Mesenchymal stem cell (in vitro differentiated cells and primary cell): ENCODE measurements at regions not wholly inside any gene's neighbourhood (a gene's known extent, or its start where the extent isn't known, plus 50 kb on each side); places are given as distances from the start of the nearest gene placed in this dataset.
"Not testable (repeated sequence)": the region's sequence is repeated elsewhere in the genome, so short reads cannot be mapped to it uniquely, and the experiment has no call there.

Experiments used
- DNase-seq: peaks from one replicate; pipeline ENCODE4 v3.0.0-alpha.2; 2013
- H2AFZ ChIP-seq: one replicate; pipeline ENCODE4 v1.6.1; 2013; ENCODE audit warnings: low read depth, mild to moderate bottlenecking, control low read depth, inconsistent platforms, low read length, moderate library complexity
- H2AK5ac ChIP-seq: 2 replicates; pipeline ENCODE4 v1.6.1; 2013; ENCODE audit warnings: low read length, moderate library complexity, mild to moderate bottlenecking, inconsistent platforms; ENCODE audit not compliant: severe bottlenecking
- H2BK120ac ChIP-seq: one replicate; pipeline ENCODE4 v1.6.1; 2013; ENCODE audit warnings: low read depth, mild to moderate bottlenecking, inconsistent platforms, low read length, moderate library complexity
- H2BK12ac ChIP-seq, 2 experiments: one replicate each; pipeline ENCODE4 v1.6.1; 2013; ENCODE audit warnings: inconsistent platforms in 2 of 2, low read length in 2 of 2, mild to moderate bottlenecking in 2 of 2, moderate library complexity in 2 of 2, control low read depth in 1 of 2
- H2BK15ac ChIP-seq: one replicate; pipeline ENCODE4 v1.6.1; 2013; ENCODE audit warnings: mild to moderate bottlenecking, low read depth, inconsistent platforms; ENCODE audit not compliant: poor library complexity, severe bottlenecking
- H2BK5ac ChIP-seq: 2 replicates; pipeline ENCODE4 v1.6.1; 2013; ENCODE audit warnings: low read depth, mild to moderate bottlenecking, low read length, control low read depth, inconsistent platforms; ENCODE audit not compliant: poor library complexity, severe bottlenecking
- H3K14ac ChIP-seq, 2 experiments: one replicate each; pipeline ENCODE4 v1.6.1; 2013; ENCODE audit warnings: inconsistent platforms in 2 of 2, low read length in 2 of 2, control low read depth in 1 of 2, mild to moderate bottlenecking in 1 of 2, moderate library complexity in 1 of 2
- H3K18ac ChIP-seq, 2 experiments: one replicate each; pipeline ENCODE4 v1.6.1; 2013; ENCODE audit warnings: inconsistent platforms in 2 of 2, low read length in 2 of 2, control low read depth in 1 of 2, low read depth in 1 of 2, mild to moderate bottlenecking in 1 of 2
- H3K23ac ChIP-seq, 2 experiments: one replicate each; pipeline ENCODE4 v1.6.1; 2013; ENCODE audit warnings: inconsistent platforms in 2 of 2, low read length in 2 of 2, mild to moderate bottlenecking in 2 of 2, moderate library complexity in 2 of 2, control low read depth in 1 of 2
- H3K27ac ChIP-seq: 2 replicates; pipeline ENCODE4 v1.5.1; 2013; ENCODE audit warnings: mild to moderate bottlenecking, moderate library complexity, low read length, control low read depth, inconsistent platforms; ENCODE audit not compliant: poor library complexity, severe bottlenecking
- H3K27me3 ChIP-seq, 2 experiments: 2 replicates each; pipeline versions ENCODE4 v1.6.1 to v1.7.0; 2013; ENCODE audit warnings: low read length in 2 of 2, mild to moderate bottlenecking in 2 of 2, moderate library complexity in 2 of 2, control low read depth in 1 of 2, inconsistent platforms in 1 of 2; ENCODE audit not compliant: control insufficient read depth in 1 of 2, insufficient read depth in 1 of 2
- H3K36me3 ChIP-seq, 2 experiments: 2 replicates each; pipeline versions ENCODE4 v1.6.1 to v1.7.0; 2013; ENCODE audit warnings: low read length in 2 of 2, control low read depth in 1 of 2, inconsistent platforms in 1 of 2, low read depth in 1 of 2, mild to moderate bottlenecking in 1 of 2; ENCODE audit not compliant: insufficient read depth in 2 of 2, control insufficient read depth in 1 of 2
- H3K4ac ChIP-seq, 2 experiments: one replicate each; pipeline ENCODE4 v1.6.1; 2013; ENCODE audit warnings: inconsistent platforms in 2 of 2, low read length in 2 of 2, mild to moderate bottlenecking in 2 of 2, moderate library complexity in 2 of 2, control low read depth in 1 of 2, low read depth in 1 of 2
- H3K4me1 ChIP-seq: 2 replicates; pipeline ENCODE4 v1.6.1; 2013; ENCODE audit warnings: low read depth, low read length, control low read depth; ENCODE audit not compliant: control insufficient read depth, insufficient read depth
- H3K4me2 ChIP-seq: 2 replicates; pipeline ENCODE4 v1.6.1; 2013; ENCODE audit warnings: low read length, mild to moderate bottlenecking, inconsistent platforms; ENCODE audit not compliant: poor library complexity, severe bottlenecking
- H3K4me3 ChIP-seq, 2 experiments: 2 replicates each; pipeline versions ENCODE4 v1.5.1 to v1.7.0; 2013; ENCODE audit warnings: low read length in 2 of 2, mild to moderate bottlenecking in 2 of 2, control low read depth in 1 of 2, low read depth in 1 of 2; ENCODE audit not compliant: insufficient read depth in 1 of 2
- H3K79me1 ChIP-seq: replicated peaks from 2 replicates; pipeline ENCODE4 v1.6.1; 2013; ENCODE audit warnings: mild to moderate bottlenecking, control low read depth, low read length, inconsistent platforms; ENCODE audit not compliant: poor library complexity, severe bottlenecking
- H3K9ac ChIP-seq: 2 replicates; pipeline ENCODE4 v1.7.0; 2013; ENCODE audit warnings: mild to moderate bottlenecking, low read length, moderate library complexity
- H3K9me3 ChIP-seq: 2 replicates; pipeline ENCODE4 v1.7.0; 2013; ENCODE audit warnings: mild to moderate bottlenecking, low read length; ENCODE audit not compliant: control insufficient read depth
- H4K8ac ChIP-seq: one replicate; pipeline ENCODE4 v1.6.1; 2013; ENCODE audit warnings: inconsistent platforms, mild to moderate bottlenecking, low read length, moderate library complexity
- H4K91ac ChIP-seq: one replicate; pipeline ENCODE4 v1.6.1; 2013; ENCODE audit warnings: mild to moderate bottlenecking, low read length, inconsistent platforms
- WGBS: methylation state at CpG from one replicate; pipeline ENCODE4 v1.1.7; 2013; ENCODE audit warnings: mixed read lengths; 5-methylcytosine and 5-hydroxymethylcytosine counted together

DNA sequence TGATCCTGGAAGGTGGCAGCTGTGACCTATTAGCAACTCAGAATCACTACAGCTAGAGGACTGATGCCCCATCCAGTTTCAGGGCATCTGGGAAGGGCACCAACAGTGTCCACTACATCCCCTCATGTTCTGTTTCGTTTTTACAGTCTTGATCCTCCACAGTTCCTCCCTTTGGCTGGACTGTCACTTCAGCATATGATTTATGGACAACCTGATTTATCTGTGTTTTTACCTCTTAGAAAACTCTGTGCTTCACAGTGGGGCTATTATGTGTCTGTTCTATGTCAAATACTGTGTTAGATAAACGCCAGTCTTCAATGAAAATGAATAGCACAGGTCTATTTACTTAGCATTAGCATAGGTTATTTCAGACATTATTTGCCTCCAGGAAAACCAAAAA is 63.1 kb upstream of the GRPR start:
- no peak for DNase-seq

DNA sequence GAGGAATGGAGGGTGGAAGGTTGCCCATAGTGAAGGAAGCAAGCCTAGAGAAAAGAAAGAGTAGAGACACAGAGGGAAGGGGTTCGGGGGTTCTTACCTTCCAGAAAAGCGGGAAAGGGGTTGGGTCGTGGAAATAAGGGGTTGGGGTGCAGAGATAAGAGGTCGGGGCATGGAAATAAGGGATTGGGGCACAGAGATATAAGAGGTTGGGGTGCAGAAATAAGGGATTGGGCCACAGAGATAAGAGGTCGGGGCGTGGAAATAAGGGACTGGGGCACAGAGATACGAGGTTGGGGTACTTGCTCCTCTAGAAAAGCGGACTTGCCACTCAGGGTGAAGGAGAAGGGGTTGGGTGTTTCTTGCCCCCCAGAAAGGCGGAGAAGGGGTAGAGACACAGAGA is 74.2 kb upstream of the GRPR start:
- H3K27me3 ChIP-seq, H3K23ac ChIP-seq, H4K8ac ChIP-seq, H2AFZ ChIP-seq, H3K4me3 ChIP-seq, H4K91ac ChIP-seq, H2BK5ac ChIP-seq, H3K4me2 ChIP-seq, H2AK5ac ChIP-seq, H3K79me1 ChIP-seq, H3K36me3 ChIP-seq, H2BK15ac ChIP-seq, H2BK120ac ChIP-seq, H3K27ac ChIP-seq, H3K18ac ChIP-seq, H3K9ac ChIP-seq, H3K4me1 ChIP-seq, H2BK12ac ChIP-seq, DNase-seq, H3K9me3 ChIP-seq, H3K4ac ChIP-seq, H3K14ac ChIP-seq: not testable (repeated sequence)
- WGBS = 82% methylated on average over 7 of the region's 9 CpGs

More for the DNA sequence above, 63.1 kb upstream of the GRPR start:
- H2BK120ac ChIP-seq = no peak overlapping the region
- H3K27me3 ChIP-seq = no peaks in the 10 kb centered on the region
- H2AFZ ChIP-seq = no peak overlapping the region
- no peak overlapping the region for H4K8ac ChIP-seq
- no peak overlapping the region for H3K23ac ChIP-seq
- no peak overlapping the region for H3K18ac ChIP-seq
- no peak overlapping the region for H3K27ac ChIP-seq
- H4K91ac ChIP-seq = no peak overlapping the region
- H3K4ac ChIP-seq = no peak overlapping the region
- H3K4me3 ChIP-seq = no peak overlapping the region
- no peak overlapping the region for H2BK5ac ChIP-seq
- H2BK15ac ChIP-seq = no peak overlapping the region
- H3K9me3 ChIP-seq = no peaks in the 10 kb centered on the region
- no peak overlapping the region for H2BK12ac ChIP-seq
- no peak overlapping the region for H3K14ac ChIP-seq
- no peak overlapping the region for H2AK5ac ChIP-seq
- H3K79me1 ChIP-seq = no peaks in the 10 kb centered on the region
- H3K9ac ChIP-seq = no peak overlapping the region
- 0% methylated on average over 1 of the region's 2 CpGs for WGBS
- H3K4me2 ChIP-seq = no peak overlapping the region
- no peaks in the 10 kb centered on the region for H3K36me3 ChIP-seq
- H3K4me1 ChIP-seq = no peaks in the 10 kb centered on the region

DNA sequence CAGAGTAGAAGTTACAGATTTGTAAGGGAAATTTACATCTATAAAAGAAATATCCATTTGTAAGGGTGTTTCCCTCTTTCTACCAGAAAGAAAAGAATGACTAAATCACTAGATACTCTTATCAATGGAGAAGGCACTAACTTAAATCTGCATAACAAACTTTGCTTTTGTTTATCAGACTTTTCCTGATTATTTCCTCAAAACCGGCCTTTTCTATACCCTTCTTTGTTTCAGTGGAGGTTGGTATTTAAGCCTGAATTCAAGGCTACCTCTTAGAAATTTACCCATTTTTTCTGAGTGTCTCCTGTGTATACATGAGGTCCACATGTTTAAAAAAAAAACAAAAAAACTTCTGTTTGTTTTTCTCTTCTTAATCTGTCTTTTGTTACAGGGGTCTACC is 80.4 kb upstream of the GRPR start:
- Histone ChIP-seq H3K4ac (no peak overlapping the region), H2BK120ac (no peak overlapping the region), H3K27me3 (peaks cover 0 to 7% of the 10 kb centered on the region in 2 experiments), H3K27ac (no peak overlapping the region), H3K18ac (no peak overlapping the region), H4K8ac (no peak overlapping the region), H2BK12ac (no peak overlapping the region), H3K23ac (no peak overlapping the region), H2BK5ac (no peak overlapping the region), H3K9ac (no peak overlapping the region), H3K4me2 (no peak overlapping the region), H4K91ac (no peak overlapping the region), H3K79me1 (no peaks in the 10 kb centered on the region), H3K14ac (no peak overlapping the region), H2AFZ (no peak overlapping the region), H2BK15ac (no peak overlapping the region), H3K4me3 (no peak overlapping the region), H3K9me3 (no peaks in the 10 kb centered on the region), H2AK5ac (no peak overlapping the region), H3K4me1 (no peaks in the 10 kb centered on the region), H3K36me3 (no peaks in the 10 kb centered on the region)
- DNase-seq = no peak
- WGBS = no CpG with 5 or more reads among the region's 1 CpG

DNA sequence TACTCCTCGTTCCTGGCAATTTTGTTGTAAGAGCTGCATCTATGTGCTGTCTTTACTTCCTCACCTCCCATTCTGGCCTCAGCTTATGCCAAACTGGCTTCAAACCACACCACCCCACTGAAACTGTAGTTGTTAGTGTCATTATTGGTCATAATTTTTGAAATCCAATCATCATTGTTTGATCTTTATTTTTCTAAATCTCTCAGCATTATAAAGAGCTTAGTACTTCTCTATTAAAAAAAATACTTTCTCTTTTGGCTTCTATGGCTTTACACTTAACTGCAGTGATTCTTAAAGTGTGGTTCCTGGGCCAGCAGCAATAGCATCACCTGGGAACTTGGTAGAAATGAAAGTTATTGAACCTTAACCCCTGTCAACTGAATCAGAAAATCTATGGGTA is 83.5 kb upstream of the GRPR start:
- no peak overlapping the region for H3K4me3 ChIP-seq
- H2BK5ac ChIP-seq = no peak overlapping the region
- WGBS = 100% methylated on average over 1 of the region's 1 CpG
- no peak overlapping the region for H3K14ac ChIP-seq
- H3K27ac ChIP-seq = no peak overlapping the region
- H3K9me3 ChIP-seq = no peaks in the 10 kb centered on the region
- no peak overlapping the region for H4K91ac ChIP-seq
- H3K36me3 ChIP-seq = no peaks in the 10 kb centered on the region
- H2AK5ac ChIP-seq = no peak overlapping the region
- H3K79me1 ChIP-seq = no peaks in the 10 kb centered on the region
- DNase-seq = no peak
- no peak overlapping the region for H2BK120ac ChIP-seq
- no peak overlapping the region for H2BK15ac ChIP-seq
- no peak overlapping the region for H3K9ac ChIP-seq
- no peak overlapping the region for H4K8ac ChIP-seq
- no peak overlapping the region for H2BK12ac ChIP-seq
- H2AFZ ChIP-seq = no peak overlapping the region
- H3K4me1 ChIP-seq = no peaks in the 10 kb centered on the region
- no peak overlapping the region for H3K4me2 ChIP-seq
- H3K18ac ChIP-seq = no peak overlapping the region
- H3K23ac ChIP-seq = no peak overlapping the region
- peaks cover 0 to 7% of the 10 kb centered on the region in 2 experiments for H3K27me3 ChIP-seq
- H3K4ac ChIP-seq = no peak overlapping the region
